GM06990 (cell line): ENCODE measurements at regions not wholly inside any gene's neighbourhood (a gene's known extent, or its start where the extent isn't known, plus 50 kb on each side); places are given as distances from the start of the nearest gene placed in this dataset.

Source experiments
- DNase-seq: peaks from one replicate; pipeline ENCODE4 v3.0.0-alpha.2; 2011; ENCODE audit not compliant: insufficient read length; ENCODE audit errors: extremely low read depth
- H3K27me3 ChIP-seq: replicated peaks from 2 replicates; pipeline ENCODE4 v1.6.0; 2011; ENCODE audit warnings: low read length; ENCODE audit not compliant: control insufficient read depth, insufficient read depth
- H3K36me3 ChIP-seq: 2 replicates; pipeline ENCODE4 v1.5.1; 2011; ENCODE audit warnings: low read length; ENCODE audit not compliant: control insufficient read depth, insufficient read depth
- H3K4me3 ChIP-seq: replicated peaks from 2 replicates; pipeline ENCODE4 v1.5.1; 2011; ENCODE audit warnings: low read depth, mild to moderate bottlenecking, control low read depth, low read length
- CTCF ChIP-seq: IDR thresholded peaks from 2 replicates; pipeline ENCODE4 v1.5.1; 2011; ENCODE audit warnings: low read length, control low read depth, mild to moderate bottlenecking, inconsistent platforms; ENCODE audit not compliant: insufficient read depth, poor library complexity, severe bottlenecking

DNA sequence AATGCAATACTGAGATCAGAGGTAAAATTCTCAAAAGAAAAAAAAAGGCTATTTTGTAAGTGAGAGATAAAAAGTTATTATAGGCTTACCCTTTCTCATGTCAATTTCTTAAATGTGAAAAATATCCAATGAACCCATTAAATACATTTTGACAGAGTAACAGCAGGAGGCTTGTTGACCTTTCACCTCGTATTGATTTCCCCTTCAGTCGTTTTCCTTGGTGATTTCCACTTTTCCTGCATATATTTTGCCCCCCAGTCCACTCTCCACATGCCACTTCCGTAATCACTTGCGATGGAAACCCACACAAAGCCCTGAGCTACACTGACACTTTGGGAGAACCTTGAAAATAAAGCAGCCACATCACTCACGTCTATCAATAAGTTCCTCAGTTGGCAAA is 248.1 kb upstream of the OBI1 start:
- no peak for TF ChIP-seq CTCF
- no peak overlapping the region for H3K4me3 ChIP-seq
- H3K36me3 ChIP-seq, result no peaks in the 10 kb centered on the region

DNA sequence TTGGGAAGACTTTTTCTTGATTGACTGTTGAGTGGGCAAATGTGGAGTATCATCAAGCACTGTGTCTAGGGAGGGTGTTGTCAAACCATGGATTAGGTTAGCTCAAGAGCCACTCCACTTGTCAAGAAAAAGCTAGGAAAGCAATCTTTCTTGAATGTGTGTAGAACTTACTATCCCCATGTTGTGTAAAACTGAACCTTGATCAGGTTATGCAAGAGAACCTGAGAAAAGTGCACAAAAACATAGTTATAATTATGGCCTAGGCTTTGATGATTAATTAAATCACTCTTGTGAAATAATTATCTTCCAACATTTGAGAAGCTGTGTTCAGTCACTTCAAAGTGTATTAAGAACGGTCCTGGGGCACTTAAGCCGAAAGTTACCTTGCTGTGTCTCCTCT is 238.2 kb upstream of the OBI1 start:
- TF ChIP-seq CTCF, result no peak
- no peaks in the 10 kb centered on the region for H3K27me3 ChIP-seq
- no peak overlapping the region for H3K4me3 ChIP-seq
- no peaks in the 10 kb centered on the region for H3K36me3 ChIP-seq
- no peak for DNase-seq

More for the DNA sequence above, 248.1 kb upstream of the OBI1 start:
- no peaks in the 10 kb centered on the region for H3K27me3 ChIP-seq
- DNase-seq, result no peak

GRCh38 chr13:78884571-78884970 is 225.6 kb upstream of the OBI1 start:
- DNase-seq, result no peak
- Histone ChIP-seq H3K4me3 (no peak overlapping the region), H3K27me3 (no peaks in the 10 kb centered on the region), H3K36me3 (no peaks in the 10 kb centered on the region)
- no peak for TF ChIP-seq CTCF

GRCh38 chr13:78881751-78882150 is 222.8 kb upstream of the OBI1 start:
- no peak overlapping the region for H3K4me3 ChIP-seq
- H3K27me3 ChIP-seq, result no peaks in the 10 kb centered on the region
- no peaks in the 10 kb centered on the region for H3K36me3 ChIP-seq
- no peak for DNase-seq
- no peak for TF ChIP-seq CTCF

GRCh38 chr13:78881054-78881453 is 222.1 kb upstream of the OBI1 start:
- DNase-seq, result no peak
- no peak overlapping the region for H3K4me3 ChIP-seq

More at GRCh38 chr13:78881054-78881453, 222.1 kb upstream of the OBI1 start:
- Histone ChIP-seq H3K36me3 (no peaks in the 10 kb centered on the region), H3K27me3 (no peaks in the 10 kb centered on the region)
- no peak for TF ChIP-seq CTCF
